Stimulated activated CD4-positive, alpha-beta T cell treated with anti-CD3 and anti-CD28 coated beads, Interleukin-4, amount 100 ng/mL, for 24 hours (primary cell): ENCODE measurements at regions not wholly inside any gene's neighbourhood (a gene's known extent, or its start where the extent isn't known, plus 50 kb on each side); places are given as distances from the start of the nearest gene placed in this dataset.
A peak's percentile ranks its signal among the peaks of the same experiment; 100 is the strongest.

ENCODE experiments used
- DNase-seq: peaks from one replicate; pipeline ENCODE4 v3.0.0-alpha.2; 2020

GRCh38 chr6:111959766-111960165 lies 86.5 kb upstream of the FYN start:
- DNase-seq: no peak

- DNase-seq: no peak
Observed at GRCh38 chr6:111967131-111967530, 86.8 kb upstream of the CCN6 start.

GRCh38 chr6:111970426-111970825 lies 83.5 kb upstream of the CCN6 start:
- DNase-seq: no peak

GRCh38 chr6:111971181-111971841 lies 82.6 kb upstream of the CCN6 start:
- no peak for DNase-seq

- no peak for DNase-seq
Observed at GRCh38 chr6:111971866-111972532, 81.9 kb upstream of the CCN6 start.

- DNase-seq: no peak
Observed at GRCh38 chr6:111972745-111973117, 81.2 kb upstream of the CCN6 start.

- DNase-seq: peak; percentile 72
Observed at GRCh38 chr6:111973118-111973761, 80.7 kb upstream of the CCN6 start.

- no peak for DNase-seq
Observed at GRCh38 chr6:111973927-111974639, 79.8 kb upstream of the CCN6 start.

GRCh38 chr6:111975466-111975865 lies 78.4 kb upstream of the CCN6 start:
- peak; percentile 36 for DNase-seq

GRCh38 chr6:111976139-111976538 lies 77.8 kb upstream of the CCN6 start:
- DNase-seq: no peak

- no peak for DNase-seq
Observed at GRCh38 chr6:111978532-111979149, 75.3 kb upstream of the CCN6 start.

- no peak for DNase-seq
Observed at GRCh38 chr6:111979633-111980032, 74.3 kb upstream of the CCN6 start.

- no peak for DNase-seq
Observed at GRCh38 chr6:111980143-111980542, 73.8 kb upstream of the CCN6 start.

GRCh38 chr6:111980971-111981840 lies 72.7 kb upstream of the CCN6 start:
- DNase-seq: no peak

GRCh38 chr6:111982681-111983080 lies 71.2 kb upstream of the CCN6 start:
- no peak for DNase-seq

GRCh38 chr6:111983193-111983592 lies 70.7 kb upstream of the CCN6 start:
- no peak for DNase-seq

- peak; percentile 52 for DNase-seq
Observed at GRCh38 chr6:111984081-111984480, 69.8 kb upstream of the CCN6 start.

- DNase-seq: no peak
Observed at GRCh38 chr6:111984516-111985201, 69.2 kb upstream of the CCN6 start.

- DNase-seq: peak; percentile 61
Observed at GRCh38 chr6:111985202-111985731, 68.6 kb upstream of the CCN6 start.

- DNase-seq: no peak
Observed at GRCh38 chr6:111986651-111987050, 67.3 kb upstream of the CCN6 start.

- no peak for DNase-seq
Observed at GRCh38 chr6:111987295-111987694, 66.6 kb upstream of the CCN6 start.
